ENCODE measurements at regions not wholly inside any gene's neighbourhood (a gene's known extent, or its start where the extent isn't known, plus 50 kb on each side); places are given as distances from the start of the nearest gene placed in this dataset.

GRCh38 chr2:9118383-9118960 lies 88.1 kb upstream of the ASAP2 start:
- H3K4me1 ChIP-seq, result no peaks in the 10 kb centered on the region
- intact Hi-C loops (cut with DNase I), result no loop called here
- ATAC-seq (no peak), DNase-seq (no peak)
- H3K36me3 ChIP-seq (ENCODE audit: insufficient read depth in 1 of 2, low read depth in 1 of 2), result no peaks in the 10 kb centered on the region
- no peak overlapping the region for H3K27ac ChIP-seq
- no peak overlapping the region for H3K4me3 ChIP-seq
- WGBS, 3 donors, result 86 to 89% (median 88%) methylated on average over 11 of the region's 11 CpGs
- H3K9me3 ChIP-seq, result no peaks in the 10 kb centered on the region
- no peaks in the 10 kb centered on the region for H3K27me3 ChIP-seq (ENCODE audit: insufficient read depth in 3 of 3, low read length in 2 of 3)
- no peak for TF ChIP-seq CTCF (IDR thresholded peaks at IDR 0.05)

- Histone ChIP-seq H3K9me3 (no peaks in the 10 kb centered on the region), H3K27me3 (ENCODE audit: insufficient read depth in 3 of 3, low read length in 2 of 3) (no peaks in the 10 kb centered on the region), H3K4me3 (no peak overlapping the region), H3K27ac (no peak overlapping the region), H3K36me3 (ENCODE audit: insufficient read depth in 1 of 2, low read depth in 1 of 2) (no peaks in the 10 kb centered on the region), H3K4me1 (no peaks in the 10 kb centered on the region)
- no peak for TF ChIP-seq CTCF (IDR thresholded peaks at IDR 0.05)
- no peak for ATAC-seq
- 88 to 96% (median 93%) methylated on average over 2 of the region's 2 CpGs for WGBS, 3 donors
- intact Hi-C loops (cut with DNase I), result no loop called here
- no peak for DNase-seq
These were observed 91.4 kb upstream of the ASAP2 start for GRCh38 chr2:9115229-9115628.

GRCh38 chr2:9114458-9114857 lies 92.2 kb upstream of the ASAP2 start:
- no peak overlapping the region for H3K4me3 ChIP-seq
- WGBS, 3 donors, result 62 to 67% (median 65%) methylated on average over 3 of the region's 3 CpGs

GRCh38 chr2:9113916-9114315 lies 92.7 kb upstream of the ASAP2 start:
- no peak for TF ChIP-seq CTCF (IDR thresholded peaks at IDR 0.05)
- WGBS, 3 donors, result 75 to 87% (median 77%) methylated on average over 5 of the region's 5 CpGs
- H3K27me3 ChIP-seq (ENCODE audit: insufficient read depth in 3 of 3, low read length in 2 of 3), result no peaks in the 10 kb centered on the region

More at GRCh38 chr2:9114458-9114857, 92.2 kb upstream of the ASAP2 start:
- Histone ChIP-seq H3K36me3 (ENCODE audit: insufficient read depth in 1 of 2, low read depth in 1 of 2) (no peaks in the 10 kb centered on the region), H3K4me1 (no peaks in the 10 kb centered on the region), H3K9me3 (no peaks in the 10 kb centered on the region), H3K27ac (no peak overlapping the region), H3K27me3 (ENCODE audit: insufficient read depth in 3 of 3, low read length in 2 of 3) (no peaks in the 10 kb centered on the region)
- ATAC-seq, result no peak
- intact Hi-C loops (cut with DNase I), result no loop called here
- TF ChIP-seq CTCF (IDR thresholded peaks at IDR 0.05), result no peak
- no peak for DNase-seq

GRCh38 chr2:9113262-9113661 lies 93.3 kb upstream of the ASAP2 start:
- no peak overlapping the region for H3K27ac ChIP-seq
- intact Hi-C loops (cut with DNase I), result no loop called here
- H3K27me3 ChIP-seq (ENCODE audit: insufficient read depth in 3 of 3, low read length in 2 of 3), result no peaks in the 10 kb centered on the region
- no peak overlapping the region for H3K4me3 ChIP-seq
- H3K4me1 ChIP-seq, result no peaks in the 10 kb centered on the region
- no peak for TF ChIP-seq CTCF (IDR thresholded peaks at IDR 0.05)
- no peaks in the 10 kb centered on the region for H3K36me3 ChIP-seq (ENCODE audit: insufficient read depth in 1 of 2, low read depth in 1 of 2)
- no peaks in the 10 kb centered on the region for H3K9me3 ChIP-seq
- DNase-seq, result no peak
- ATAC-seq, result no peak
- 82 to 83% (median 83%) methylated on average over 6 of the region's 6 CpGs for WGBS, 3 donors

More at GRCh38 chr2:9113916-9114315, 92.7 kb upstream of the ASAP2 start:
- H3K9me3 ChIP-seq, result no peaks in the 10 kb centered on the region
- H3K27ac ChIP-seq, result no peak overlapping the region
- DNase-seq, result no peak
- ATAC-seq, result no peak
- no peaks in the 10 kb centered on the region for H3K4me1 ChIP-seq
- intact Hi-C loops (cut with DNase I), result no loop called here
- no peak overlapping the region for H3K4me3 ChIP-seq
- no peaks in the 10 kb centered on the region for H3K36me3 ChIP-seq (ENCODE audit: insufficient read depth in 1 of 2, low read depth in 1 of 2)
